ENCODE measurements at regions not wholly inside any gene's neighbourhood (a gene's known extent, or its start where the extent isn't known, plus 50 kb on each side); places are given as distances from the start of the nearest gene placed in this dataset.

- TF ChIP-seq CTCF (IDR thresholded peaks at IDR 0.05; ENCODE audit: poor library complexity) (no peak), EZH2phosphoT487 (IDR thresholded peaks at IDR 0.05; ENCODE audit: low read depth, severe bottlenecking, unreplicated experiment) (no peak)
Measured at GRCh38 chr2:236687296-236687965, 117.8 kb downstream of the ACKR3 start.
